ENCODE measurements at regions not wholly inside any gene's neighbourhood (a gene's known extent, or its start where the extent isn't known, plus 50 kb on each side); places are given as distances from the start of the nearest gene placed in this dataset.

DNA sequence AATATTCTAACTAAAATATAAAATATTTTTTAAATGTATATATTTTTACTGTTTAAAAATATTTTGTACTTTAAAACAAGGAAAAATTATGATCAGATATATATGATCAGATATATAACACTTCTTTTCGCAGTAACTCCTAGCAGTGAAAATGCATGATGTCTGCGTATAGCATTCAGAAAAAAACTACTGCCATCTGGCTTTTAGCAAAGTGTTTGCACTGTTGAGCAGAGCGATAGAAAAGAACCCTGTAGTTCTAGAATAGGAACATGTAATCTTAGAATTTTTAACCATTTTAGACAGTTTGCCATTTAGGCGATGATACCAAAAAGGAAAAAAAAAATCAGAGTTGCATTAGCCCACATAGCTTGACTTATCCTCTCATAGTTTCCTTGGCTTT, 370.4 kb upstream of the ANO3 start:
- Histone ChIP-seq H3K79me2 (ENCODE audit: control insufficient read depth, insufficient read depth, low read length) (no peaks in the 10 kb centered on the region), H3K9me1 (ENCODE audit: control insufficient read depth, extremely low read depth, insufficient read depth, low read length) (no peaks in the 10 kb centered on the region), H3K27me3 (ENCODE audit: control insufficient read depth, extremely low read depth, insufficient read depth, low read length) (no peaks in the 10 kb centered on the region), H3K4me2 (ENCODE audit: control insufficient read depth, extremely low read depth, insufficient read depth, low read depth, low read length) (no peak overlapping the region), H3K36me3 (ENCODE audit: control insufficient read depth in 2 of 2, extremely low read depth in 1 of 2, insufficient read depth in 2 of 2, low read length in 2 of 2) (no peaks in the 10 kb centered on the region), H4K20me1 (ENCODE audit: control insufficient read depth, extremely low read depth, insufficient read depth, low read length) (no peaks in the 10 kb centered on the region), H3K4me3 (ENCODE audit: control insufficient read depth in 2 of 3, extremely low read depth in 1 of 3, insufficient read depth in 2 of 3, low read depth in 1 of 3, low read length in 3 of 3) (no peak overlapping the region), H3K4me1 (ENCODE audit: control insufficient read depth, extremely low read depth, insufficient read depth, low read length) (no peaks in the 10 kb centered on the region), H3K9ac (ENCODE audit: control insufficient read depth, extremely low read depth, insufficient read depth, low read length) (no peak overlapping the region), H2AFZ (ENCODE audit: control insufficient read depth, low read length) (no peak overlapping the region), H3K27ac (ENCODE audit: control insufficient read depth, insufficient read depth, low read length) (no peak overlapping the region), H3K9me3 (ENCODE audit: control insufficient read depth, low read depth, low read length) (no peaks in the 10 kb centered on the region)
- DNase-seq (ENCODE audit: low read depth, low spot score) (no peak), FAIRE-seq (no peak)
- dilution Hi-C loops (cut with MboI; ENCODE audit: extremely low pct_ligation_motif_present, low sequenced_read_pairs), result no loop called here
- no peak for TF ChIP-seq EZH2 (IDR thresholded peaks at IDR 0.05; ENCODE audit: low read length)
- TF ChIP-seq, protein P1, sequence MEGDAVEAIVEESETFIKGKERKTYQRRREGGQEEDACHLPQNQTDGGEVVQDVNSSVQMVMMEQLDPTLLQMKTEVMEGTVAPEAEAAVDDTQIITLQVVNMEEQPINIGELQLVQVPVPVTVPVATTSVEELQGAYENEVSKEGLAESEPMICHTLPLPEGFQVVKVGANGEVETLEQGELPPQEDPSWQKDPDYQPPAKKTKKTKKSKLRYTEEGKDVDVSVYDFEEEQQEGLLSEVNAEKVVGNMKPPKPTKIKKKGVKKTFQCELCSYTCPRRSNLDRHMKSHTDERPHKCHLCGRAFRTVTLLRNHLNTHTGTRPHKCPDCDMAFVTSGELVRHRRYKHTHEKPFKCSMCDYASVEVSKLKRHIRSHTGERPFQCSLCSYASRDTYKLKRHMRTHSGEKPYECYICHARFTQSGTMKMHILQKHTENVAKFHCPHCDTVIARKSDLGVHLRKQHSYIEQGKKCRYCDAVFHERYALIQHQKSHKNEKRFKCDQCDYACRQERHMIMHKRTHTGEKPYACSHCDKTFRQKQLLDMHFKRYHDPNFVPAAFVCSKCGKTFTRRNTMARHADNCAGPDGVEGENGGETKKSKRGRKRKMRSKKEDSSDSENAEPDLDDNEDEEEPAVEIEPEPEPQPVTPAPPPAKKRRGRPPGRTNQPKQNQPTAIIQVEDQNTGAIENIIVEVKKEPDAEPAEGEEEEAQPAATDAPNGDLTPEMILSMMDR (optimal IDR thresholded peaks at IDR 0.05 in 1 of 3, IDR thresholded peaks at IDR 0.05 in 1 of 3, conservative IDR thresholded peaks at IDR 0.05 in 1 of 3; ENCODE audit: extremely low read depth in 1 of 3, insufficient read depth in 2 of 3, low read length in 3 of 3), result no peak

DNA sequence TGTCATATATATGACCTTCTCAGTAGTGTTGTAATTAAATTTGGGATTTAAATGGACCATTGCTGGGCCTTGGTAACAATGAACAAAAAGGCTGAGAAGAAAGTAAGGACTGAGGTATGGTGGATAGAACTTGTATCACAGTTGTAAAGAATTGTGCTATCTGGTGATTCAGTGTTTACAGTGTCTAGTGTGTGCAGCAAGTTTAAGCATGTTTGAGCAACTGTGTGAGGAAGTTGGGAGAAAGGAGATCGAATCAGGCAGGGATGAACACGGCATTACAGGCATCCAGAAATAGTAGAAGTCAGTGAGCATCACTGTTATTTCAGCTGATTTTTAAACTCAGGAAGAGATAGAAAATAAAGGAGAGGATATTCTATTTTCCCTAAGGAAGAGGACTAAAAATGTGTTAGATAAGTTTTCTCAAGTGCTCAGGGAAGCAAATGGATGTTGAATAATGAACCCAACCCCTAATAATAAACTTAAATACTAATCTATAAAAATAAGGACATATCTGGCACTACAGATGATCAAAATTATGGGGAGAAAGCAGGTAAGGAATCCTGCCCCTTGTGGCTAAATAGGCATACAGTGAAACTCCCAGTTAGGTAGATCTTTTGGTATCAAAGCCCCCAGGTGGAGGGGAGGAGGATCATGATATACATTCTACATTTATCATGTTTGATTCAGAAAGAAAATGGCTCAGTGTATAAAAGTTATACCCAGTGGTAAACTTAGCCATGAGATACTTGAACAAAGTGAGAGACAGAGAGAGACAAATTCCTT, 361.0 kb upstream of the ANO3 start:
- Histone ChIP-seq H3K4me3 (ENCODE audit: control insufficient read depth in 2 of 3, extremely low read depth in 1 of 3, insufficient read depth in 2 of 3, low read depth in 1 of 3, low read length in 3 of 3) (no peak overlapping the region), H3K79me2 (ENCODE audit: control insufficient read depth, insufficient read depth, low read length) (no peaks in the 10 kb centered on the region), H3K27me3 (ENCODE audit: control insufficient read depth, extremely low read depth, insufficient read depth, low read length) (no peaks in the 10 kb centered on the region), H2AFZ (ENCODE audit: control insufficient read depth, low read length) (peak overlapping the region; percentile 8), H3K4me1 (ENCODE audit: control insufficient read depth, extremely low read depth, insufficient read depth, low read length) (peaks cover 10% of the 10 kb centered on the region), H3K36me3 (ENCODE audit: control insufficient read depth in 2 of 2, extremely low read depth in 1 of 2, insufficient read depth in 2 of 2, low read length in 2 of 2) (no peaks in the 10 kb centered on the region), H3K9me1 (ENCODE audit: control insufficient read depth, extremely low read depth, insufficient read depth, low read length) (no peaks in the 10 kb centered on the region), H3K27ac (ENCODE audit: control insufficient read depth, insufficient read depth, low read length) (no peak overlapping the region), H3K4me2 (ENCODE audit: control insufficient read depth, extremely low read depth, insufficient read depth, low read depth, low read length) (peak overlapping the region; percentile 23), H3K9me3 (ENCODE audit: control insufficient read depth, low read depth, low read length) (no peaks in the 10 kb centered on the region), H3K9ac (ENCODE audit: control insufficient read depth, extremely low read depth, insufficient read depth, low read length) (no peak overlapping the region), H4K20me1 (ENCODE audit: control insufficient read depth, extremely low read depth, insufficient read depth, low read length) (no peaks in the 10 kb centered on the region)
- TF ChIP-seq EZH2 (IDR thresholded peaks at IDR 0.05; ENCODE audit: low read length), result no peak
- TF ChIP-seq, protein P1 (optimal IDR thresholded peaks at IDR 0.05 in 1 of 3, IDR thresholded peaks at IDR 0.05 in 1 of 3, conservative IDR thresholded peaks at IDR 0.05 in 1 of 3; ENCODE audit: extremely low read depth in 1 of 3, insufficient read depth in 2 of 3, low read length in 3 of 3), result peak in 2 of 3 experiments; percentile 21 to 23
- FAIRE-seq, result peak; percentile 94
- DNase-seq (ENCODE audit: low read depth, low spot score), result no peak
- dilution Hi-C loops (cut with MboI; ENCODE audit: extremely low pct_ligation_motif_present, low sequenced_read_pairs), result no loop called here

All from keratinocyte (primary cell).